ENCODE measurements at regions not wholly inside any gene's neighbourhood (a gene's known extent, or its start where the extent isn't known, plus 50 kb on each side); places are given as distances from the start of the nearest gene placed in this dataset.

GRCh38 chr16:85971902-85972638 is 73.1 kb downstream of the IRF8 start:
- DNase-seq (ENCODE audit: low read depth), result no peak

- no peak for DNase-seq (ENCODE audit: low read depth)
Measured at GRCh38 chr16:85974428-85975375, 75.7 kb downstream of the IRF8 start.

- DNase-seq (ENCODE audit: low read depth), result no peak
Measured at GRCh38 chr16:85975451-85975981, 76.6 kb downstream of the IRF8 start.

- DNase-seq (ENCODE audit: low read depth), result no peak
Measured at GRCh38 chr16:85978291-85978775, 79.4 kb downstream of the IRF8 start.

- DNase-seq (ENCODE audit: low read depth), result no peak
Measured at GRCh38 chr16:85978976-85979375, 80.0 kb downstream of the IRF8 start.

- DNase-seq (ENCODE audit: low read depth), result no peak
Measured at GRCh38 chr16:85979605-85980004, 80.6 kb downstream of the IRF8 start.

- no peak for DNase-seq (ENCODE audit: low read depth)
Measured at GRCh38 chr16:85980686-85981085, 81.7 kb downstream of the IRF8 start.

GRCh38 chr16:85981826-85982562 is 83.0 kb downstream of the IRF8 start:
- DNase-seq (ENCODE audit: low read depth), result no peak

GRCh38 chr16:85982563-85982939 is 83.6 kb downstream of the IRF8 start:
- no peak for DNase-seq (ENCODE audit: low read depth)

GRCh38 chr16:85983064-85983463 is 84.1 kb downstream of the IRF8 start:
- no peak for DNase-seq (ENCODE audit: low read depth)

- DNase-seq (ENCODE audit: low read depth), result no peak
Measured at GRCh38 chr16:85983606-85984230, 84.8 kb downstream of the IRF8 start.

GRCh38 chr16:85984231-85984880 is 85.4 kb downstream of the IRF8 start:
- DNase-seq (ENCODE audit: low read depth), result no peak

- no peak for DNase-seq (ENCODE audit: low read depth)
Measured at GRCh38 chr16:85984947-85985451, 86.0 kb downstream of the IRF8 start.

- peak; percentile 18 for DNase-seq (ENCODE audit: low read depth)
Measured at GRCh38 chr16:85986931-85987749, 88.2 kb downstream of the IRF8 start.

- no peak for DNase-seq (ENCODE audit: low read depth)
Measured at GRCh38 chr16:85987750-85988078, 88.8 kb downstream of the IRF8 start.

GRCh38 chr16:85988306-85988705 is 89.3 kb downstream of the IRF8 start:
- DNase-seq (ENCODE audit: low read depth), result no peak

- DNase-seq (ENCODE audit: low read depth), result no peak
Measured at GRCh38 chr16:85988723-85989313, 89.9 kb downstream of the IRF8 start.

- no peak for DNase-seq (ENCODE audit: low read depth)
Measured at GRCh38 chr16:85989376-85989775, 90.4 kb downstream of the IRF8 start.

- no peak for DNase-seq (ENCODE audit: low read depth)
Measured at GRCh38 chr16:85989863-85990643, 91.1 kb downstream of the IRF8 start.

All from activated gamma-delta T cell treated with anti-CD3 and anti-CD28 coated beads, Interleukin-2, amount 50 U/mL, for 16 hours (primary cell).